ENCODE measurements at regions not wholly inside any gene's neighbourhood (a gene's known extent, or its start where the extent isn't known, plus 50 kb on each side); places are given as distances from the start of the nearest gene placed in this dataset.

DNA sequence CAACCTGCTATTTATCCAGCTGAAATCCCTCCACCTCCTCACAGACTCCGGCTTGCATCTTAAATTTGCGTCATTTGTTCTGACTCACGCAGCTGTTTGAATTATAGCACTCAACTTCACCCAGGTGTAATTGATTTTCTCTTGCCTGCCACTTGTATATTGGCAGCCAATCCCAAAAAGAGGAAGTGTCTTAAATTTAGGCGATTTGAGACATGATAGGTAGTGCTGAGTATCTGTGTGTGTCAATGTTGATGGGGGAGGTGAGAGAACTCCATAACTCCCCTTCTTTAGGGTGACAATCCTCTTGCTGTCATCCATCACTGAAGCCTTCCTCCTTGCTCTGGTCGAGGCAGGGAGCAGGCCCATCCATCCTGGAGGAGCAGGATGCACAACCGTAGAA is 77.2 kb upstream of the TPRG1 start:
- intact Hi-C loops (cut with DNase I; ENCODE audit: low total_unique reads) (no loop called here), in situ Hi-C loops (cut with MboI; ENCODE audit: low pct_ligation_motif_present in 1 of 4, low pct_unique_long_range_greater_than_20kb in 1 of 4, low sequenced_read_pairs in 3 of 4) (no loop called here)
- Histone ChIP-seq H3K9me3 (no peaks in the 10 kb centered on the region), H3K4me1 (no peaks in the 10 kb centered on the region), H3K36me3 (no peaks in the 10 kb centered on the region), H3K27ac (no peak overlapping the region), H3K4me3 (no peak overlapping the region), H3K27me3 (no peaks in the 10 kb centered on the region)
- TF ChIP-seq, protein P1, sequence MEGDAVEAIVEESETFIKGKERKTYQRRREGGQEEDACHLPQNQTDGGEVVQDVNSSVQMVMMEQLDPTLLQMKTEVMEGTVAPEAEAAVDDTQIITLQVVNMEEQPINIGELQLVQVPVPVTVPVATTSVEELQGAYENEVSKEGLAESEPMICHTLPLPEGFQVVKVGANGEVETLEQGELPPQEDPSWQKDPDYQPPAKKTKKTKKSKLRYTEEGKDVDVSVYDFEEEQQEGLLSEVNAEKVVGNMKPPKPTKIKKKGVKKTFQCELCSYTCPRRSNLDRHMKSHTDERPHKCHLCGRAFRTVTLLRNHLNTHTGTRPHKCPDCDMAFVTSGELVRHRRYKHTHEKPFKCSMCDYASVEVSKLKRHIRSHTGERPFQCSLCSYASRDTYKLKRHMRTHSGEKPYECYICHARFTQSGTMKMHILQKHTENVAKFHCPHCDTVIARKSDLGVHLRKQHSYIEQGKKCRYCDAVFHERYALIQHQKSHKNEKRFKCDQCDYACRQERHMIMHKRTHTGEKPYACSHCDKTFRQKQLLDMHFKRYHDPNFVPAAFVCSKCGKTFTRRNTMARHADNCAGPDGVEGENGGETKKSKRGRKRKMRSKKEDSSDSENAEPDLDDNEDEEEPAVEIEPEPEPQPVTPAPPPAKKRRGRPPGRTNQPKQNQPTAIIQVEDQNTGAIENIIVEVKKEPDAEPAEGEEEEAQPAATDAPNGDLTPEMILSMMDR (IDR thresholded peaks at IDR 0.05), result no peak
- TF ChIP-seq POLR2AphosphoS5 (IDR thresholded peaks at IDR 0.05), result no peak
- TF ChIP-seq EP300 (IDR thresholded peaks at IDR 0.05; ENCODE audit: low read depth), result no peak
- no peak for TF ChIP-seq POLR2A (IDR thresholded peaks at IDR 0.05)
- 80 to 84% methylated on average over 1 to 6 of the region's 6 CpGs for WGBS, 2 donors (ENCODE audit: low coverage in 1 of 2)
- no peak for DNase-seq

DNA sequence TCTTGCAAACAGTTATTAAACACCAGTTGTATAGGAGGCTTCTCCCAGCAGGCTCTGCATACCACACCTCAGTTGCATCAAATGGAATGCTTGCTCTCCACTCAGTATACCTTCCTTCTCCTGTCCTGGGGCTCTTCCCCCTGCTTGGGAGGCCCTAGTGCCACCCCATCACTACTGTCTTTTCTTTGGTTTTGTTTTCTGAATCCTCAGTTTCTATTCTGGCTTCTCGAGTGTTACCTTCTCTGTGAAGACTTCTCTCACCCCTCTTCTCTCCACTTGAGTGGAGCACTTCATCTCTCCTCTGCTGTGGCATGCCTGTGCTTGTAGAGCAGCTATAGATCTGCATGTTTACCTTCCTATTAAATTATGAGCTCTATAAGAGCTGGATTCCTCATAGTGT is 75.7 kb upstream of the TPRG1 start:
- Histone ChIP-seq H3K36me3 (no peaks in the 10 kb centered on the region), H3K4me1 (no peaks in the 10 kb centered on the region), H3K9me3 (no peaks in the 10 kb centered on the region), H3K27ac (no peak overlapping the region), H3K27me3 (no peaks in the 10 kb centered on the region), H3K4me3 (no peak overlapping the region)
- no peak for DNase-seq
- in situ Hi-C loops (cut with MboI; ENCODE audit: low pct_ligation_motif_present in 1 of 4, low pct_unique_long_range_greater_than_20kb in 1 of 4, low sequenced_read_pairs in 3 of 4), result no loop called here
- TF ChIP-seq POLR2A (IDR thresholded peaks at IDR 0.05) (no peak), EP300 (IDR thresholded peaks at IDR 0.05; ENCODE audit: low read depth) (no peak), POLR2AphosphoS5 (IDR thresholded peaks at IDR 0.05) (no peak)
- TF ChIP-seq, protein P1 (IDR thresholded peaks at IDR 0.05), result no peak
- intact Hi-C loops (cut with DNase I; ENCODE audit: low total_unique reads), result no loop called here
- 75 to 89% methylated on average over 1 of the region's 1 CpG for WGBS, 2 donors (ENCODE audit: low coverage in 1 of 2)

DNA sequence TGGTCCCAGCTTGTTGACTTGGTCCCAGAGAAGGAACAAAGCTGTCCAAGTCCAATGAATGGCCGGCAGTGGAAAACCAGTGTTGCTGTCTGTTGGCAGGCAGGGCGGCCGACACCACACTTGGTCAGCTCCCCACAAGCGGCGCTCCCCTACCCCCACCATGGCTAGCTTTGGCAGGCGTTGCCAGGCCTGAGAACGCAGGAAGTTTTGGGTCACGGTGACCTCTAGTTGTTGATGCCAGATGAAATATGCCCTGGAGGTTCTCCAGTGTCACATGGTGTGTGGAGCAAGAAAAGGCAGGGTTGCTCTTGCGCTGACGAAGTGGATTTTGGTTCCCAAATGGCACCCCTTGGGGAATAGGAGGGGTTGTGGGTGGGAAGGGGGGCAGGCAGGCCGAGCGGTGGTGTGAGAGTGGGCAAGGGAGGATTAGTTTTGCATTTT is 72.7 kb upstream of the TPRG1 start:
- Histone ChIP-seq H3K27ac (peak overlapping the region in 2 of 4 donors; percentile 16 to 69), H3K36me3 (no peaks in the 10 kb centered on the region), H3K27me3 (no peaks in the 10 kb centered on the region), H3K4me3 (no peak overlapping the region), H3K9me3 (no peaks in the 10 kb centered on the region), H3K4me1 (no peaks in the 10 kb centered on the region)
- WGBS, 2 donors (ENCODE audit: low coverage in 1 of 2), result 83% methylated on average over 12 of the region's 12 CpGs; no CpG with 5 or more reads in 1 of the 2 donors
- DNase-seq, result peak; percentile 17
- TF ChIP-seq POLR2AphosphoS5 (IDR thresholded peaks at IDR 0.05), result peak in 1 of 3 donors; percentile 35
- TF ChIP-seq POLR2A (IDR thresholded peaks at IDR 0.05), result no peak
- intact Hi-C loops (cut with DNase I; ENCODE audit: low total_unique reads) (no loop called here), in situ Hi-C loops (cut with MboI; ENCODE audit: low pct_ligation_motif_present in 1 of 4, low pct_unique_long_range_greater_than_20kb in 1 of 4, low sequenced_read_pairs in 3 of 4) (no loop called here)

DNA sequence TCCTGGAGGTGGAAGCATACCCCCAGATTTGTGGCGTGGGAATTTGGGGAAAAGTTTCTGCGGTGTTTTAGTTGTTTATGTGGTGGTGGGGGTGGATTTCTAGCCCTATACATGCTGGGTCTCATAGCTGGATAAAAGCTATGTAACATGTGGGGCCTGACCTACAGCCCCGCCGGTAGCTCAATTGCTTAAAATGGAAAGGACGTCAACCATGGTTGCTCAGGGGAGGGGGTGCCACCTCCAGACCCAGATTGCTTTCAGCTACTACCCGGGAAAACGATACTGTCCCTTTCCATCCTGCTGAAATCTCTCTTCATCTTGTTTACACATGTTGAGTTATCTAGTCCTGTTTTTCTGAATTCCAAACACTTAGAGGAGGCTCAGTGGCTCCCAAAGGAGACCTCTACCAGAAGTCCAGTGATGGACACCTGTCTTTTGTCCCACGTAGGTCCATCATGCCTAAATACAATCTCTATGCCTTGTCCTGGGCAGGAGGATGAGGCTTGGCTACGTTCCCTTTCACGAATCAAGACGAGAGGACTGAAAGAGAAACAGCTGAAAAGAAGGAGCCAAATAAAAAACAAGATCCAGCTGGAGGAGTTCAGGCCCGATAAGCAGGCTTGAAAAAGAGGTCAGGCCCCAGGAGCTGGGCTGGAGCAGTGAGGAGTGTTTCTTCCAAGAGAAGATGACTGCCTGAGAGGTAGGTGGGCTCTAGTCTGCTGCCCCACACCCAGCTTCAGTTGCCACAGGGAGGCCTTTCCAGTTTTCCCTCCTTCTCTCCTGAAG is 72.1 kb upstream of the TPRG1 start:
- WGBS, 2 donors (ENCODE audit: low coverage in 1 of 2), result 40 to 75% methylated on average over 2 to 12 of the region's 12 CpGs
- TF ChIP-seq EP300 (IDR thresholded peaks at IDR 0.05; ENCODE audit: low read depth), result no peak
- TF ChIP-seq, protein P1 (IDR thresholded peaks at IDR 0.05), result no peak
- TF ChIP-seq POLR2AphosphoS5 (IDR thresholded peaks at IDR 0.05), result no peak
- TF ChIP-seq POLR2A (IDR thresholded peaks at IDR 0.05), result no peak
- no peak for DNase-seq
- intact Hi-C loops (cut with DNase I; ENCODE audit: low total_unique reads) (no loop called here), in situ Hi-C loops (cut with MboI; ENCODE audit: low pct_ligation_motif_present in 1 of 4, low pct_unique_long_range_greater_than_20kb in 1 of 4, low sequenced_read_pairs in 3 of 4) (no loop called here)
- no peaks in the 10 kb centered on the region for H3K4me1 ChIP-seq
- H3K9me3 ChIP-seq, result no peaks in the 10 kb centered on the region
- no peaks in the 10 kb centered on the region for H3K27me3 ChIP-seq
- H3K36me3 ChIP-seq, result no peaks in the 10 kb centered on the region
- H3K27ac ChIP-seq, result peak overlapping the region; percentile 8 to 69 (median 26)
- no peak overlapping the region for H3K4me3 ChIP-seq
